NCI-H2029 (cell line): ENCODE measurements at regions not wholly inside any gene's neighbourhood (a gene's known extent, or its start where the extent isn't known, plus 50 kb on each side); places are given as distances from the start of the nearest gene placed in this dataset.

Experiments
- DNase-seq: peaks from one replicate; lab custom pipeline; 2025; lab: John Stamatoyannopoulos, UW

DNA sequence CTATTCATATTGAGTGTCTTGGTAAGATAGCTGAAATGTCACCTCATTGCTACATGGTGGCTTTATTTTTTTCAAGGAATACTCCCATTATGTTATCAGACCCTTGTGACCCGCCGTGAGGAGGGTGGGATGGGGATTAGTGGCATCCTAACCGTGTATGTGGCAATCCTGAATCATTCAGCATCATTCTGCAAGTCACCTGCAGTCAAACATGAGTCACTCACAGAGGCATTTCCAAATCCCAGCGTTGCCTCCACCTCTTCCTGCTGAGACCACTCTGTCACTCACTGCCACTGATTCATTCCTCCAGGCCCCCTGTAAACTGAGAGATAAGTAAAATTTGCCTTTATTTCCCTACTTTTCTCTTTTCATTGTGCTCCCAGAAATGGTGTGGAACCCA, 307.4 kb upstream of the KLHL29 start:
- DNase-seq: no peak

- DNase-seq: no peak
Measured at GRCh38 chr2:23078784-23079434, 306.1 kb upstream of the KLHL29 start.

DNA sequence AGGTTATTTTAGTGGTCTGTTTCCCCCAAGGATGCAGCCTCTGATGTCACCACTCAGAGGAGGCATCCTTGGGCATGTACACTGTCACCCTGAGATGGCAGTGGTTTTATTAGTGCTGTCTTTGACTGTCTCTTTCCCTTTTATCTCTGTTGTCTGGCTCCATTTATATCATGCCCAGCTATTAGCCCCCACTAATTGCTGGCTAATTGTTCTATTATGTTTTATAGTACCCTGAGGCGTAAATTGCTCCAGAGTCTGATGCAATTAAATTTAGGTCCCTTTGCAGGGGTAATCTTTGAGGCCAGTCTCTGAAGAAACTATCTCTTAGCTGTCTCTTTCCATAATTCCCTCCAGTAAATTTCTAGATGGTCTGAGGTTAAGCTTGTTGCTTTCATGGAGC, 301.0 kb upstream of the KLHL29 start:
- DNase-seq: no peak

- DNase-seq: no peak
Measured at GRCh38 chr2:23091019-23091418, 294.0 kb upstream of the KLHL29 start.

DNA sequence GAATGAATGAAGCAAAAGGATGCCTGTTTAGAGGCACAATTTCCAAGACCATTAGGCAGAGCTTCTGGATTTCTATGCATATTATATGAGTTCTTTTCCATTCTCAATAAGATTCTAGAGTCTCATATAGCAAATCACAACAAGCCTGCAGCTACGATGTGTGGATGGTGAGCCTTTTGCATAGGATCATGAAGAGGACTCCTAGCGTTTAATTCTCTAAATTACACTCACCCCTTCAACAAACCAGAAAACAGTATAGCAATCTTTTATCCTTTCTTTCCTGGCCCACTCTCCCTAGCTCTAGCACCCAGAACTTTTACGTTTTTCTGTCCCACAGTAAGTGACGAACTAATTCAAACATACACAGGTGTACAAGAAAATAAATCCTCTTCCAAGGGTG, 293.1 kb upstream of the KLHL29 start:
- DNase-seq: no peak

GRCh38 chr2:23092831-23093230, 292.1 kb upstream of the KLHL29 start:
- no peak for DNase-seq

DNA sequence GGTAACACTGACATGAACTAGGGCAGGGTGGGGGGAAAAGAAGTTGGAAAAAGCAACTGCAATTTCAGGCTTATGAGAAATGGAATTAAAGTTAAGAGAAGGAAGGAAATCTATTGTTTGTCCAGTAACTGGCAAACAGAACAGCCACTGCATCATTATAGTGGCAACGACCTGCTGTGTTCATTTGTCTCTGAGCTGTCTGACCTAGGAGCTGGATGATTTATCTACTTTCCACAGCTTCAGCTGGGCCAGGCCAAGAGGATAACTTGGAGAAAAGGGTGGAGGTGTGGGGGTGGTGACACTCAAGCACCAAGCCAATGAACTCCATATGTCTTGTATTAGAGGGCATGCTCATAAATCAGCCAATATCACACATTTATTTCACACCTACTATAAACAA, 291.5 kb upstream of the KLHL29 start:
- no peak for DNase-seq

- DNase-seq: no peak
Measured at GRCh38 chr2:23096906-23097602, 287.9 kb upstream of the KLHL29 start.

DNA sequence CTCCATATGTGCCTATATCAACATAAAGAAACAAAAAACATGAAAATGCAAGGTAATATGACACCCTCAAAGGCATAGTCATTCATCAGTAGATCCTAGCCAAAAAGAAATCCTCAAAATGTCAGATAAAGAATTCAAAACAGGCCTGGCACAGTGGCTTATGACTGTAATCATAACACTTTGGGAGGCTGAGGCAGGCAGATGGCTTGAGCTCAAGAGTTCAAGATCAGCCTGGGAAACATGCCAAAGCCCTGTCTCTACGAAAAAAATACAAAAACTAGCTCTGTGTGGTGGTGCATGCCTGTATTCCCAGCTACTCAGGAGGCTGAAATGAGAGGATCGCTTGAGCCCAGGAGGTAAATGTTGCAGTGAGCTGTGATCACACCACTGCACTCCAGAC, 284.6 kb upstream of the KLHL29 start:
- no peak for DNase-seq

- DNase-seq: no peak
Measured at GRCh38 chr2:23106242-23106785, 278.7 kb upstream of the KLHL29 start.

DNA sequence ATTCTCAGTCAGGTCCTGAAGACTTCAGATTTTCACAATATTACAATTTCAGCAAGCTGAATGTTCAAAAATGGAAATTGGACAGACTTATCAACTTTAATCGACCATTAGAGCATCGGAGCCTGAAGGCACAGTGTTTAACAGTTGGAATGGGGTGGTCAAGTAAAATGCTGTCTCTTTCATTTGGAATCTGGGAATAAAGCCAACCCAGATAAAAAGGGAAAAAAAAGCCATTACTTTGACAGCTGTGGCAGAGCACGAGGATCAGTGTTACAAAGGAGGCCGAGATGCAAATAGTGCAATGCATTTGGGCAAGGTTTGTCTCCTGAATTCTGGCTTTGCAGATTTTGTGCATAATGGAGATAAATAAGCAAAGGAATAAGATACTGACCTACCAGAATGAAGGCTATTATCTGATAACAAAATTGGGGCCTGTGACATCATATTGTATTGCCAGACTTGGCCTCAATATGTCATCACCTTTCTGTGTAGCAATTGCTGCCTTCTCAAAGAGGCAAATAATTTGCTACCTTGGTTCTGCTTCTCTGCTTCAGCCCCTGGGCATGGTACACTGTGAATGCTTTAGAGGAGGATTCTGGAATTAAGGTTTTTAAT, 277.5 kb upstream of the KLHL29 start:
- no peak for DNase-seq

- no peak for DNase-seq
Measured at GRCh38 chr2:23111263-23111662, 273.7 kb upstream of the KLHL29 start.

DNA sequence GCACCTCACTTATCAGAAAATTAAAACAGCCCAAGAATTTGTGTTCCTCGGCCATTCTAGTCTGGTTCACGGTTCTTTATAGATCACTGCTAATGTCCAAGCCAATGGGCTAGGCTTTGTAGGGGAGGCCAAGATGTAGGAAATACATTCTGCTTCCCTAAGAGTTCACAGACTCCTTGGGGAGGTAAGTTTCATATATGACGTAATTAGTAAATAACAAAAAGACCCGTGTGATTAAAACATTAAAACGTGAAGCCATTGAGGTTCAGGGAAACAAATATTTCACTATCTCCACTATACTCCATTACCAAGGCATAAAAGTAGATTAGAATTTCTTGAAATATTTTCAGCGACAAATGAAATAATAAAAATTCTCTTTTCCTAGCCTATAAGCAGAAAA, 272.5 kb upstream of the KLHL29 start:
- no peak for DNase-seq

DNA sequence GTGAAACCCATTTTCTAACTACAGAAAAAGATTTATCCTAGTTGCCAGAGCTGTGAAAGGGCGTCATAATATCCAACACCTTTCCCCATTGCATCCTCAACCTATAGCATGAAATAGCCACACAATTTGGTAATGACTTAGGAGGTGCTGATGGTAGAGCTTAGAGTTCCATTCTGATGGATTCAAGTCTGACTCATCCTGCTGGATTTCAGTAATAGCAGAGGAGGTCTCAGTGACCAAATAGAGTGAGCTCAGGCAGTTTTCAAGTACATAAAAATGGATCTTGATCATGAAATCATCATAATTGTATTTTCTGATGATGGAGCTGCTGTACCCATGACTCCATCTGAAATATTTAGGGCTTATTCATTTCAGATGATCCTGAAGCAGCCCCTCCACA, 270.7 kb upstream of the KLHL29 start:
- DNase-seq: no peak

DNA sequence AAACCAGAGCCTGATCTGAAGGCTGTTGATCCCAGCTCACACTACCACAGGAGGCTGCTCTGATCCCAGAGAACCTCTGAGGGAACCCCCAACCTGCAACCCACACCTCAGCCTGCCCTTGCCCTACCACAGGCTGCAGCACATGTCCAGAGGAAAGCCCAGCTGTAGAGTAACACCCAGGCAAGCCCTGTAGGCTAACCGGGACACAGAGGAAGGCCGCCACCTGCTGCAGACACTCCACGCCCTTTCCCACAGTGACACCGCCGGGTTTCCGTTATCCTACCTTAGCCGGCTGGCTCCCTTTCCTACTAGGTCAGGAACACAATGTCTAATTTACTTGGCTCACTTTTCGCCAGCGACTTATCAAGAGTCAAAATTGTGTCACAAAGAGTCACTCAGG, 266.7 kb upstream of the KLHL29 start:
- no peak for DNase-seq

DNA sequence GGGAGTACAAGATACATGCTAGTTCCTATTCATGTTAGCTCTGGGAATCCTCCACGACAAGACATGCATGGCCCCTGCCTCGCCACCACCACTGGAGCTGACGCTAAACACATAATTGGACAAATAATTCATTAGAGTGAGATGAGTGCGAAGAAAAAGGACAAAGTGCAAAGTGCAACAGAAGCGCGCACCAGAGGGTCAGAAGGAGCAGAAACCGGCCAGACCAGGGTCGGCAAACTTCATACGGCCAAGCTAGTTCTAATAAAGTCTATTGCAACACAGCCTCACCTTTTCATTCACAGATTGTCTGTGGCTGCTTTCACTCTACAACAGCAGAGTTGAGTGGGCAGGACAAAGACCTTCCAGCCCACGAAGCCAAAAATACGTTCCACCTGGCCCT, 266.1 kb upstream of the KLHL29 start:
- no peak for DNase-seq

- DNase-seq: no peak
Measured at GRCh38 chr2:23120161-23120560, 264.8 kb upstream of the KLHL29 start.

DNA sequence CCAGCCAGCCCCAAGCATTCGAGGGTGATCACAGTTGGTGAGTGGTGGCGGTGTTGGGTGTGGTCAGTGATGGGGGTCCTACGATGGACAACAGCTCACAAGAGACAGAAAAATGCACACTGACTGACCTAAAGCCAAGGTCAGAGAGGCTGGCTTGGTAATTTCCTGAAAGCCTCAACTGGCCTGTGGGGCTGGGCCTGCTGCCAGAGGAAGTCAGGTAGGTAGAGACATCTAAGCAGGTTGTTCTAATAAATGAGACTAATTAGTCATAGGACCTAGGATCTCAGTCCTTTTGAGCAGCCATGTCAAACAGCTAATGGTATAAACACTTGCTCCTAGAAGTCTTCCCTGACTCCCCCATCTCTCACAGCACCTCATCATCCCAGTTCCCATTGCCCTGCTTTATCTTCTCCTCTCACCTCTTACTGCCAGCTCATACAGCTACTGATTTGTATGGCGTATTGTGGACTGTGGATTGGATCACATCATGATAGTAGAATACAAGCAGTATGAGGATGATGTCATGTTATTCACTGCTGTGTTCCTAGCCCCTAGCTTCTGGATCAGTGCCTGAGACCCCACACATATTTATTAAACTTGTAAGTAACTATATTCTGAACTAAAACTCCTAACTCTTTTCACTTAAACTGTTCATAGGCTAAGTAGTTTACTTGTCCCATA, 262.9 kb upstream of the KLHL29 start:
- DNase-seq: no peak

DNA sequence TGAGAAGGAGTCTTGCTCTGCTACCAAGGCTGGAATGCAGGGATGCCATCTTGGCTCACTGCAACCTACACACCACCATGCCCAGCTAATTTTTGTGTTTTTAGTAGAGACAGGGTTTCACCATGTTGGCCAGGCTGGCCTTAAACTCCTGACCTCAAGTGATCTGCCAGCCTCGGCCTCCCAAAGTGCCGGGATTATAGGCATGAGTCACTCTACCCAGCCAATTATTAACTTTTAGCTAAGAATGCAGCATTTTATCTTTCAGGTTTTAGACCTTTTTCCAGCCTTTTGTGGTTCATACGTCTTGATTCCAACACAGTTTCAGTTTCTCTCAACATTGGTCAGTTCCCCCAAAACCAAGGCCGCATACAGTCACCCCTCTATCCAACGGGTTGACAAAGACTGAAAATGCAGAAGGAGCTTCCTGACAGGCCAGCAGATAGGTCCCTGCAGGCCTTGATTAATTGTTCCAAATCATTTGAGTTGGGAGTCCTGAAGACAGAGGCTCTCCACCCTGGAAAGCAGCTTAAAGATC, 262.2 kb upstream of the KLHL29 start:
- no peak for DNase-seq

- no peak for DNase-seq
Measured at GRCh38 chr2:23123686-23124085, 261.3 kb upstream of the KLHL29 start.

DNA sequence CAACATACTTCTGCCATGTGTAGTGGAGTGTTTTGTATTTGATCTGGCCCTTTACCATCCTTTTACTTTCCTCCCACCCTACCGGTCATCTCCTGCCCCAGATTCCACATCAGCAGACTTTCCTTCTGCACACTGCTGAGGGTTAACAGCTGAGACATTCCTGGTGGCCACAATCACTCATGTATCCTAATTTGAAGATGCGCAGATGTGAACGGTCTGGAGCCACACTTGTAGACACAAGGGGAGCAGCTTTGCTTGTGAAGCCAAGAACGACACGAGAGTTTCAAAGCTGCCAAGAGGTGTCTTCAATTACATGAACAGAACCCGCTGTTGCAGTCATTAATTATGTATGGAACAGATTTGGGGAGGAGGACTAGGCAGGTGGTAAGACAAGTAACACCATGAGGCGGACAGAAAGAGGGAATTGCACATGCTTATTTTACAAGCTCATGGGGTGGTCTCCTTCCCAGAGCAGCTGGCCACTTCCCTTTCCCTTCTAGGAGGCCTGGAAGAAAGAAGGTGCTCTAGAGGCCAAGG, 260.7 kb upstream of the KLHL29 start:
- DNase-seq: no peak

DNA sequence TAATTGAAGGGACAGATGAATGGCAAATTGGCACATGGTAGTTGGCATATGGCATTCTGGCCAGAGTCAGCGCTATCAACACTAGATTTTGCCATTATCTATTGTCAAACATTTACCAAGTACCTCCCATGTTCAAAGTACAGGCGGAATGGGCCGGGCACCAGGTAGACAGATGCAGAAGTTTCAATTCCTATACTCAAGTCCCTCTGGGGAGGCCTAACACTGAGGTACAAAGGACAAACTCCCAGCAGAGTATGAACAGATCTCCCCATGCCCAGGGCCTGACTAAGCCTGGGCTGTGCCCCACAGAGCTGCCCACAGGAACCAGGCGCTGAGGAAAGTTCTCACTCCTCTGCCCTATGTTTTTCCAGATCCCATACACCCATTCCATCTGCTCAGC, 257.5 kb upstream of the KLHL29 start:
- DNase-seq: no peak
